AG09309 (cell line): ENCODE measurements at regions not wholly inside any gene's neighbourhood (a gene's known extent, or its start where the extent isn't known, plus 50 kb on each side); places are given as distances from the start of the nearest gene placed in this dataset.

Experiments
- DNase-seq: peaks from one replicate; pipeline ENCODE4 v3.0.0-alpha.2; 2010; ENCODE audit warnings: low read depth
- H3K4me3 ChIP-seq: 2 replicates; pipeline ENCODE4 v1.5.1; 2011; ENCODE audit warnings: mild to moderate bottlenecking, low read depth, low read length, moderate library complexity; ENCODE audit not compliant: control insufficient read depth
- TF ChIP-seq, protein P1 (sequence below): IDR thresholded peaks from 2 replicates; pipeline ENCODE4 v1.5.1; 2011; ENCODE audit warnings: mild to moderate bottlenecking, low read depth, low read length, inconsistent platforms; ENCODE audit not compliant: insufficient read depth, control insufficient read depth; ENCODE audit errors: missing control alignments

DNA sequence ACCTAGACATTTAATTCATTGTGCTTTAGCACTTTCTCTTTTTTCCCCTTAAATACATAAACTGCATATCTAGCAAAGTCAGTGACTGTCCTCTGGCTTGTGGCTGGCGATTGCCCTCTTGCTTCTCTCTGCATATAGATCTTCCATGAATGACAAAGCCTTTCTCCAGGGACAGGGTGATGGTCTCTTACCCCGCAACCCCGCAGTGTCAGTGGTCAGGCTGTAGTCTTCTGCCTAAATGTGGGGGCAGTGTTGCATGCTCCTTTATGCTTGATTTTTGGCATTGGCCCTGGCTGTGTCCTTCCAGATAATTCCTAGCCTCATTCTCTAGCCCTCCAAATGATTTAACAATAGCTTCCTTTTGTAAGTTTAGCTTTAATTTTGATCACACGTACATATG is 407.8 kb downstream of the GABRB3 start:
- no peak overlapping the region for H3K4me3 ChIP-seq
- no peak for DNase-seq
- TF ChIP-seq, protein P1, sequence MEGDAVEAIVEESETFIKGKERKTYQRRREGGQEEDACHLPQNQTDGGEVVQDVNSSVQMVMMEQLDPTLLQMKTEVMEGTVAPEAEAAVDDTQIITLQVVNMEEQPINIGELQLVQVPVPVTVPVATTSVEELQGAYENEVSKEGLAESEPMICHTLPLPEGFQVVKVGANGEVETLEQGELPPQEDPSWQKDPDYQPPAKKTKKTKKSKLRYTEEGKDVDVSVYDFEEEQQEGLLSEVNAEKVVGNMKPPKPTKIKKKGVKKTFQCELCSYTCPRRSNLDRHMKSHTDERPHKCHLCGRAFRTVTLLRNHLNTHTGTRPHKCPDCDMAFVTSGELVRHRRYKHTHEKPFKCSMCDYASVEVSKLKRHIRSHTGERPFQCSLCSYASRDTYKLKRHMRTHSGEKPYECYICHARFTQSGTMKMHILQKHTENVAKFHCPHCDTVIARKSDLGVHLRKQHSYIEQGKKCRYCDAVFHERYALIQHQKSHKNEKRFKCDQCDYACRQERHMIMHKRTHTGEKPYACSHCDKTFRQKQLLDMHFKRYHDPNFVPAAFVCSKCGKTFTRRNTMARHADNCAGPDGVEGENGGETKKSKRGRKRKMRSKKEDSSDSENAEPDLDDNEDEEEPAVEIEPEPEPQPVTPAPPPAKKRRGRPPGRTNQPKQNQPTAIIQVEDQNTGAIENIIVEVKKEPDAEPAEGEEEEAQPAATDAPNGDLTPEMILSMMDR, result no peak

DNA sequence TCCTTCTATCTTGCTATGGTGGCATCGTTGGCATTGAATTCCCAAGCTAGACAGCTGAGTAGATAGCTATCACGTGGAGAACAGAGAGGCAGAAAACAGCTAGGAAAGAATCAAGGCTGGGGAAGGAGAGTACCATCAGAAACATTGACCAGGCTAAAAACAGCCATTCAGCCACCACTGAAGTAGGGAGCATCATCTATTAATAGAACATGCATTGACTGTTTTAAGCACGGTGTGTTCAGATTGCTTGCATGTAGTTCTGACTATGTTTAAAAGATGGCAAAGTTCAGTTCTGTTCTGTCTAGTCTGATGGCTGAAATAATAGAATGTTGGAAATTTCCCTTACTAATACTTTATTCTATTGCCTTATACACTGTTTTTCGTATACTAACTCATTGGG is 413.0 kb downstream of the GABRB3 start:
- TF ChIP-seq, protein P1, result no peak
- no peak for DNase-seq
- no peak overlapping the region for H3K4me3 ChIP-seq

DNA sequence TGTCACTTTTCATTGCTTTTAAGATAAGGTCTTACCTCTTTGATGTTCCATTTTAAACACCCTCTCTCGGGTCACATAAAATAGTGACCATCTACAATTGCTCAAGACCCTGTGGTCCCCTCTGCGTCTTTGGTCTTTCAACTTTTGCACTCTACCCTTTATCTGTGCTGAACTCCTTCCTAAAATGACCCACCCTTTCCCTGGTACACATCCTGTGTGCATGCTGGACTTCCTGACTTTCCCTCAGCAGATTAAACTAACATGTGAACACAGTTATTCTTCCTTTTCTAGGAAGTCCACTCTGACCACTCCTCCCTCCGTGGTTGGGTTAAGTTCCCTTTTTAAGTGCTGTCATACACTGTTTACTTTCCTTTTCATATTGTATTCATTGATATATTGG is 414.2 kb downstream of the GABRB3 start:
- TF ChIP-seq, protein P1, result no peak
- DNase-seq, result no peak
- no peak overlapping the region for H3K4me3 ChIP-seq

DNA sequence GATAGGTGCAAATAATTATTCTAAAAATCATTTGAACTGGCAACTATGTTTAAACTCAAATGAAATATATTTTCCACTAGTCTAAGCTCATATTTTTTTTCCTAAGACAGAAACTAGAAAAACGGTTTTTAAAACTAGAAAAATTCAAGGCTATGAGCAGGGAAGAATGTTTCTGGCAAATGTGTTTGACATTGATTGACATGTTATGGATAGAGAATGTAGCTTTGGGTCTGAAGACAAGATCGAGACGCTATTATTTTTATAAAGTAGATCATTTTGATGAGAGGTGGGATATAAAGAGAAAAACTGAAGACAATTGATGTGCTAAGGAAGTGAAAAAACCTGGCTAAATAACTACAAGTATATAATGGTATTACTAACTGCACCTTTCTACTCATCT is 415.2 kb downstream of the GABRB3 start:
- TF ChIP-seq, protein P1, result no peak
- DNase-seq, result no peak

DNA sequence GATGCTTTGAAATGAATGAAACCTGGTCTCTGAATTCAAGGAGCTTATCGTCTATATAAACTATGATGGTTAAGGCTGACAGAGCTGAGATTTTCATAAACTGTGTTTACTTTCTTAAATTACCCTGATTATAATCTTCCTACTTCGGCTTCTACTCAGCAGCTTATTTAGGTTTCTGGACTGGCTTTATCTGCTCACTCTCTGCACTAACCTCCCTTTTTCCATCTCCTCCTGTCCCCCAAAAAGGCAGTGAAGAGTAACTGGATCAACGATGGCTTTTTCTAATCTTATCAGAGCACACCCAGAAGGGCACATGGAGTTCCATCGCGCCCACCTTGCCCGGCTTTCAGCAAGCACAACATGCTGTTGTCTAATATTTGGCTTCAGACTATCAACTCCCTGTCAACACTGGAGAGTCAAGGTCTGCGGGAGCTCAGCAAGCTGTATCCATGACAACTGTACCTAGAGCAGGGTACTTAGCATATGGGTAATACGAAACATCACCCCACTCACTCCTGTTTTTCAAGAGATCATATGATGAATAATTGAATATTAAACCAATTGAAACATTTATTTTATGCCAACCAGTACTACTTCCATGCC is 417.3 kb downstream of the GABRB3 start:
- TF ChIP-seq, protein P1, result no peak
- no peak overlapping the region for H3K4me3 ChIP-seq
- DNase-seq, result no peak

More for the DNA sequence above, 415.2 kb downstream of the GABRB3 start:
- H3K4me3 ChIP-seq, result no peak overlapping the region

DNA sequence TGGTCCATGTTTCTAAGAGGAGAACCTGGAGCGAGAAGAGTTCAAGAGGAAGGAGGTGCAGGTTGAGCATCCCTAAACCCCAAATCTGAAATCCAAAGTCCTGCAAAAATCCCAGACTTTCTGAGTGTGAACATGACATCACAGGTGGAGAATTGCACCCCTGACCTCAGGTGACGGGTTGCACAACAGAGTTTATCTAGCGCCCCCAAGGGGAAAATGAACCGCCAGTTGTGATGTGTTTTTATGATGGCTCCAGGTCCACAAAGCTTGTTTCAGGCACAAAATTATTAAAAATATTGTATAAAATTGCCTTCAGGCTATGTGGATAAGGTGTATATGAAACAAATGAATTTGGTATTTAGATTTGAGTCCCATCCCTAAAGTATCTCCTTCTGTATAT is 420.0 kb downstream of the GABRB3 start:
- TF ChIP-seq, protein P1, result no peak
- no peak for DNase-seq

DNA sequence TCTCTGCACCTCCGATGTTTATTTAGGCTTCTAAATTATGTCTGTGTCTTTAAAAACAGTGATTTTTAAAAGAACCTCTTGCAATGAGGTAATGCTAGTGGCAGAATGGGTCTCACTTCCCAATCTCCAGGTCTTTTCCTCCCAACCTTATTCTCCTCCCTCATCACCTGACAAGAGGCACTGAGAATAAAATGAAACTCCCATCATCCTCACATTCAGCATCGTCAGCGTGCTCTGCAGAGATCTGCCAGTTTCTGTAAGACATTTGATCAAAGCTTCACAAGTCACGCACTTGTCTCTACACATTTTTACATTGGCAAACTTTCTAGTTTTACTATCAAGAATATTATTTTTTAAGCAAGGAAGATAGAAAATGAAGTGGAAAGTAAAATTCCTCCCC is 420.5 kb downstream of the GABRB3 start:
- DNase-seq, result no peak
- TF ChIP-seq, protein P1, result no peak
- H3K4me3 ChIP-seq, result no peak overlapping the region

More for the DNA sequence above, 420.0 kb downstream of the GABRB3 start:
- H3K4me3 ChIP-seq, result no peak overlapping the region
